Tibial artery (tissue), 4 donors: ENCODE measurements at regions not wholly inside any gene's neighbourhood (a gene's known extent, or its start where the extent isn't known, plus 50 kb on each side); places are given as distances from the start of the nearest gene placed in this dataset.

Experiments
- DNase-seq, 2 donors: peaks; one replicate each; pipeline ENCODE4 v3.0.0-alpha.2; 2019
- H3K27ac ChIP-seq, 2 donors: fragments of 200-600 bp; sonication (generic) in 1 of 2; 1 replicate in 1 of 2; 2 replicates in 1 of 2; pipeline ENCODE4 v1.5.1; 2018 to 2019; ENCODE audit warnings: mild to moderate bottlenecking in 1 of 2
- H3K27me3 ChIP-seq, 2 donors: fragments of 200-600 bp; sonication (generic) in 1 of 2; one replicate each; pipeline versions ENCODE4 v1.5.1 to v1.6.0; 2016 to 2019
- H3K36me3 ChIP-seq, 3 donors: fragments of 200-600 bp; sonication (generic) in 2 of 3; one replicate each; pipeline ENCODE4 v1.5.1; 2016 to 2019; ENCODE audit warnings: mild to moderate bottlenecking in 2 of 3
- H3K4me1 ChIP-seq, 4 donors: fragments of 200-600 bp; sonication (generic) in 2 of 4; 1 replicate in 3 of 4; 2 replicates in 1 of 4; pipeline ENCODE4 v1.5.1; 2016 to 2019
- H3K4me3 ChIP-seq, 2 donors: fragments of 200-600 bp; sonication (generic) in 1 of 2; 1 replicate in 1 of 2; 2 replicates in 1 of 2; pipeline ENCODE4 v1.5.1; 2018 to 2019; ENCODE audit warnings: mild to moderate bottlenecking in 2 of 2
- H3K9me3 ChIP-seq, 3 donors: fragments of 200-600 bp; sonication (generic) in 1 of 3; one replicate each; pipeline ENCODE4 v1.5.1; 2016 to 2019
- CTCF ChIP-seq, 2 experiments: fragments of 200-600 bp in 1 of 2; fragments of 450-650 bp in 1 of 2; IDR thresholded peaks; one replicate each; pipeline ENCODE4 v1.5.1; 2017 to 2019; ENCODE audit warnings: antibody characterized with exemption in 2 of 2, mild to moderate bottlenecking in 1 of 2, moderate library complexity in 1 of 2
- intact Hi-C: fragments of 100-400 bp; cut with DNase I; formaldehyde crosslinking; loops from one replicate; pipeline ENCODE4 v1.15.0; 2023; ENCODE audit warnings: low total_unique reads

DNA sequence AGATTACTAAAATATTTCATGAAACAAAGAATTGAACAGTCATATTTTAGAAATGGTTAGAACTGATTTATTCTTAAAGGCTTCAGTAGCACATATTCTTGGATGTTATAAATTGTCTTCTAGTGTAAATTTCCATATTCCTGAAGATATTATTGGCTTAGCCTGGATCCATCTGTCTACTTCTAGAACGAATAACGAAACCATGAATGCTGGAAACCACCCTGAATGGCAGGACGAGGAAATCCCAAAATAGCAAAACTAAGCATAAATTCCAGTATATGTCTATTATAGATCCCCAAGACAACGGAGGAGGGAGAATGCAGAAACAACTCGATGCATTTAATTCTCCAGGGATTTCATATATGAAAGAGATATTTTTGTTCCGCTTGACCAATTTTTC lies 2191.0 kb upstream of the ACO1 start:
- no peak for DNase-seq
- Histone ChIP-seq H3K36me3 (no peaks in the 10 kb centered on the region), H3K27ac (no peak overlapping the region), H3K27me3 (no peaks in the 10 kb centered on the region), H3K4me3 (no peak overlapping the region), H3K9me3 (peaks cover 0 to 10% (median 0%) of the 10 kb centered on the region in 3 donors), H3K4me1 (no peaks in the 10 kb centered on the region)
- intact Hi-C loops, result no loop called here
- no peak for TF ChIP-seq CTCF (IDR thresholded peaks at IDR 0.05)

GRCh38 chr9:30196941-30197340 lies 2187.5 kb upstream of the ACO1 start:
- H3K36me3 ChIP-seq, result no peaks in the 10 kb centered on the region
- intact Hi-C loops, result no loop called here
- TF ChIP-seq CTCF (IDR thresholded peaks at IDR 0.05), result no peak

DNA sequence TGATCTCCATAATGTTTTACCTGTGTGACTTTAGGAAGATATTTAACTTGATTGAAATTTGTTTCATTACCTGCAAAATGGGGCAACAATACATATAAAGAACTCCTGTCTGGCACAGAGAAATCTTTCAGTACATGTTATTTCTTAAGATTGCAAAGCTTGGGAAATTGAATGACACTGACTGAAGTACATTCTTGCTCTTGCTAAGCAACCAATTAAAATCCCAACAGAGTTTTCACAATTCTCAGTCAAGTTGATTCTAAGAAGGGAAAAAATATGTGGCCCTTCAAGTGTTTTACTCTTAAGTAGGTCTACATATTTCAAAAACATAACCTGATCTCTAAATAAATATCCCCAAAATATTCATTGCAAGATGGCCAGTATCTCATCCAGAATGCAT lies 2187.0 kb upstream of the ACO1 start:
- no peak overlapping the region for H3K27ac ChIP-seq
- H3K4me3 ChIP-seq, result no peak overlapping the region
- H3K9me3 ChIP-seq, result peaks cover 0 to 6% (median 0%) of the 10 kb centered on the region in 3 donors
- no peaks in the 10 kb centered on the region for H3K27me3 ChIP-seq
- DNase-seq, result no peak
- H3K4me1 ChIP-seq, result no peaks in the 10 kb centered on the region
- TF ChIP-seq CTCF (IDR thresholded peaks at IDR 0.05), result no peak
- no peaks in the 10 kb centered on the region for H3K36me3 ChIP-seq
- intact Hi-C loops, result no loop called here

More at GRCh38 chr9:30196941-30197340, 2187.5 kb upstream of the ACO1 start:
- Histone ChIP-seq H3K27ac (no peak overlapping the region), H3K4me3 (no peak overlapping the region), H3K9me3 (peaks cover 0 to 6% (median 0%) of the 10 kb centered on the region in 3 donors), H3K4me1 (no peaks in the 10 kb centered on the region), H3K27me3 (no peaks in the 10 kb centered on the region)
- no peak for DNase-seq

- no peak for DNase-seq
- no peak overlapping the region for H3K27ac ChIP-seq
- peaks cover 0 to 6% (median 0%) of the 10 kb centered on the region in 3 donors for H3K9me3 ChIP-seq
- intact Hi-C loops, result no loop called here
- H3K4me3 ChIP-seq, result no peak overlapping the region
- H3K36me3 ChIP-seq, result no peaks in the 10 kb centered on the region
- no peak for TF ChIP-seq CTCF (IDR thresholded peaks at IDR 0.05)
- no peaks in the 10 kb centered on the region for H3K4me1 ChIP-seq
- no peaks in the 10 kb centered on the region for H3K27me3 ChIP-seq
Measured at GRCh38 chr9:30197954-30198353, 2186.5 kb upstream of the ACO1 start.

- no peak for TF ChIP-seq CTCF (IDR thresholded peaks at IDR 0.05)
- intact Hi-C loops, result no loop called here
- Histone ChIP-seq H3K27me3 (no peaks in the 10 kb centered on the region), H3K4me1 (no peaks in the 10 kb centered on the region), H3K27ac (no peak overlapping the region), H3K9me3 (peaks cover 0 to 6% (median 0%) of the 10 kb centered on the region in 3 donors), H3K4me3 (no peak overlapping the region), H3K36me3 (no peaks in the 10 kb centered on the region)
- DNase-seq, result no peak
Measured at GRCh38 chr9:30198463-30199309, 2185.8 kb upstream of the ACO1 start.
